A549 (cell line): ENCODE measurements at regions not wholly inside any gene's neighbourhood (a gene's known extent, or its start where the extent isn't known, plus 50 kb on each side); places are given as distances from the start of the nearest gene placed in this dataset.

Source experiments
- BHLHE40 ChIP-seq: IDR thresholded peaks from 2 replicates; pipeline ENCODE4 v1.6.1; 2012; ENCODE audit warnings: low read depth, low read length, inconsistent platforms
- CTCF ChIP-seq: fragments of >200 bp; sonication (Bioruptor Twin); formaldehyde crosslinking; IDR thresholded peaks from 3 replicates; pipeline ENCODE4 v1.5.1; 2016
- EHMT2 ChIP-seq: fragments of 200-600 bp; sonication (generic); IDR thresholded peaks from 2 replicates; pipeline ENCODE4 v1.6.1; 2016; ENCODE audit warnings: antibody characterized with exemption, low read depth, mild to moderate bottlenecking, moderate library complexity
- EP300 ChIP-seq, 2 experiments: fragments of >200 bp; sonication (Bioruptor Twin); formaldehyde crosslinking; IDR thresholded peaks; 2 replicates in 1 of 2; 3 replicates in 1 of 2; pipeline ENCODE4 v1.6.1; 2016 to 2017
- JUNB ChIP-seq: fragments of >200 bp; sonication (Bioruptor Twin); formaldehyde crosslinking; IDR thresholded peaks from 2 replicates; pipeline ENCODE4 v1.6.1; 2016
- MAFK ChIP-seq: fragments of 450-650 bp; IDR thresholded peaks from 2 replicates; pipeline ENCODE4 v1.6.1; 2014; ENCODE audit not compliant: partially characterized antibody
- MYC ChIP-seq: IDR thresholded peaks from 2 replicates; pipeline ENCODE4 v1.6.1; 2012; ENCODE audit warnings: mild to moderate bottlenecking, inconsistent platforms, low read length, improper control_type of control experiment, borderline replicate concordance
- PBX3 ChIP-seq: IDR thresholded peaks from 2 replicates; pipeline ENCODE4 v1.6.1; 2012
- PHF8 ChIP-seq: fragments of 200-600 bp; sonication (generic); IDR thresholded peaks from 2 replicates; pipeline ENCODE4 v1.6.1; 2016; ENCODE audit warnings: low read depth, mild to moderate bottlenecking, antibody characterized with exemption, moderate library complexity, borderline replicate concordance
- POLR2A ChIP-seq: IDR thresholded peaks from 2 replicates; pipeline ENCODE4 v1.6.1; 2012; ENCODE audit warnings: mild to moderate bottlenecking, low read length
- RAD21 ChIP-seq, 2 experiments: fragments of >200 bp in 1 of 2; sonication (Bioruptor Twin) in 1 of 2; formaldehyde crosslinking in 1 of 2; IDR thresholded peaks in 1 of 2; conservative IDR thresholded peaks in 1 of 2; 2 replicates in 1 of 2; 3 replicates in 1 of 2; pipeline ENCODE4 v1.6.1; 2012 to 2018; ENCODE audit warnings: inconsistent platforms in 1 of 2
- REST ChIP-seq: fragments of 200-600 bp; sonication (generic); IDR thresholded peaks from 2 replicates; pipeline ENCODE4 v1.6.1; 2016; ENCODE audit warnings: antibody characterized with exemption, mild to moderate bottlenecking, moderate library complexity
- TP53 ChIP-seq: fragments of 250-450 bp; sonication (Bioruptor Pico); IDR thresholded peaks from 2 replicates; pipeline ENCODE4 v1.5.0; 2021; ENCODE audit warnings: mild to moderate bottlenecking, moderate library complexity

- TF ChIP-seq CTCF (peak; percentile 35; the same call in 2 of the 3 replicates), POLR2A (no peak), PBX3 (no peak), REST (no peak), BHLHE40 (no peak), EP300 (IDR thresholded peaks at IDR 0.05) (no peak), JUNB (no peak), EHMT2 (no peak), MAFK (no peak), PHF8 (no peak), RAD21 (conservative IDR thresholded peaks at IDR 0.05 in 1 of 2, IDR thresholded peaks at IDR 0.05 in 1 of 2) (no peak), TP53 (CRISPR knock-in tag) (no peak), MYC (no peak)
These were observed 65.5 kb upstream of the WNT4 start for GRCh38 chr1:22208268-22208972.
